A549 (cell line): ENCODE measurements at regions not wholly inside any gene's neighbourhood (a gene's known extent, or its start where the extent isn't known, plus 50 kb on each side); places are given as distances from the start of the nearest gene placed in this dataset.

Experiments used
- ATAC-seq, 2 experiments: fragments of 200-7000 bp in 1 of 2; fragments of >200 bp in 1 of 2; cut with Nextera tagmentation in 1 of 2; cut with Tn5 transposase in 1 of 2; 3 replicates each; pipeline versions ENCODE4 v1.8.0 to v1.9.1; 2018 to 2020; ENCODE audit warnings: mild to moderate bottlenecking in 1 of 2, moderate library complexity in 1 of 2
- CTCF ChIA-PET: fragments of 300-600 bp; sonication (Branson Sonifier 250); formaldehyde crosslinking; extraction: SDS; loops from one replicate; lab custom pipeline; 2021; ENCODE audit warnings: antibody characterized with exemption, inconsistent platforms; lab: Yijun Ruan, JAX
- POLR2A ChIA-PET: fragments of 350-600 bp; formaldehyde crosslinking; extraction: SDS; loops from one replicate; lab custom pipeline; 2021; ENCODE audit warnings: antibody characterized with exemption, inconsistent platforms; lab: Yijun Ruan, JAX
- DNase-seq, 2 experiments: peaks; one replicate each; pipeline versions ENCODE4 v3.0.0 to v3.0.0-alpha.2; 2011 to 2016; ENCODE audit warnings: low read depth in 1 of 2, low spot score in 1 of 2
- FAIRE-seq: peaks from 2 replicates; lab custom pipeline; 2011; peaks lifted over from hg19 to GRCh38; lab: Jason Lieb, UNC
- H3K27ac ChIP-seq, 2 experiments: fragments of >200 bp; sonication (Bioruptor Twin); formaldehyde crosslinking; 3 replicates each; pipeline ENCODE4 v1.5.1; 2016 to 2017
- H3K4me1 ChIP-seq: fragments of >200 bp; sonication (Bioruptor Twin); formaldehyde crosslinking; 3 replicates; pipeline ENCODE4 v1.6.1; 2016
- H3K4me2 ChIP-seq: fragments of >200 bp; sonication (Bioruptor Twin); formaldehyde crosslinking; 3 replicates; pipeline ENCODE4 v1.6.1; 2016
- H3K4me3 ChIP-seq: fragments of >200 bp; sonication (Bioruptor Twin); formaldehyde crosslinking; 3 replicates; pipeline ENCODE4 v1.5.1; 2016
- H3K9me3 ChIP-seq: fragments of >200 bp; sonication (Bioruptor Twin); formaldehyde crosslinking; 3 replicates; pipeline ENCODE4 v1.6.1; 2016
- BHLHE40 ChIP-seq: IDR thresholded peaks from 2 replicates; pipeline ENCODE4 v1.6.1; 2012; ENCODE audit warnings: low read depth, low read length, inconsistent platforms
- CBX2 ChIP-seq: fragments of 200-600 bp; sonication (generic); IDR thresholded peaks from 2 replicates; pipeline ENCODE4 v1.6.1; 2016; ENCODE audit warnings: low read depth, mild to moderate bottlenecking, borderline replicate concordance
- CEBPB ChIP-seq, 2 experiments: fragments of >200 bp in 1 of 2; sonication (Bioruptor Twin) in 1 of 2; formaldehyde crosslinking in 1 of 2; IDR thresholded peaks; 2 replicates each; pipeline ENCODE4 v1.6.1; 2012 to 2016
- CHD2 ChIP-seq: fragments of 150-350 bp; IDR thresholded peaks from 2 replicates; pipeline ENCODE4 v1.6.1; 2014; ENCODE audit warnings: low read length; ENCODE audit not compliant: partially characterized antibody
- CTCF ChIP-seq: fragments of >200 bp; sonication (Bioruptor Twin); formaldehyde crosslinking; IDR thresholded peaks from 3 replicates; pipeline ENCODE4 v1.5.1; 2016
- GATA3 ChIP-seq: IDR thresholded peaks from 2 replicates; pipeline ENCODE4 v1.6.1; 2012; ENCODE audit warnings: borderline replicate concordance
- HEYL ChIP-seq: fragments of 250-450 bp; sonication (Bioruptor Pico); IDR thresholded peaks from 2 replicates; pipeline ENCODE4 v1.8.0; 2021; ENCODE audit warnings: mild to moderate bottlenecking, moderate library complexity
- HOXA7 ChIP-seq: fragments of 250-450 bp; sonication (Bioruptor Pico); IDR thresholded peaks from 2 replicates; pipeline ENCODE4 v1.5.0; 2020; ENCODE audit warnings: mild to moderate bottlenecking, moderate library complexity
- HOXB5 ChIP-seq: fragments of 250-450 bp; sonication (Bioruptor Pico); IDR thresholded peaks from 2 replicates; pipeline ENCODE4 v1.5.0; 2020; ENCODE audit warnings: mild to moderate bottlenecking, moderate library complexity
- JUN ChIP-seq, 2 experiments: fragments of >200 bp; sonication (Bioruptor Twin); formaldehyde crosslinking; IDR thresholded peaks; 2 replicates in 1 of 2; 3 replicates in 1 of 2; pipeline ENCODE4 v1.6.1; 2016 to 2017
- MAX ChIP-seq: IDR thresholded peaks from 2 replicates; pipeline ENCODE4 v1.6.1; 2012
- MAZ ChIP-seq: fragments of 150-350 bp; IDR thresholded peaks from 2 replicates; pipeline ENCODE4 v1.6.1; 2014; ENCODE audit warnings: antibody characterized with exemption, low read depth, low read length, borderline replicate concordance
- NR3C1 ChIP-seq: fragments of >200 bp; sonication (Bioruptor Twin); formaldehyde crosslinking; IDR thresholded peaks from 3 replicates; pipeline ENCODE4 v1.6.1; 2017
- PHF8 ChIP-seq: fragments of 200-600 bp; sonication (generic); IDR thresholded peaks from 2 replicates; pipeline ENCODE4 v1.6.1; 2016; ENCODE audit warnings: low read depth, mild to moderate bottlenecking, antibody characterized with exemption, moderate library complexity, borderline replicate concordance
- POLR2A ChIP-seq: IDR thresholded peaks from 2 replicates; pipeline ENCODE4 v1.6.1; 2012; ENCODE audit warnings: mild to moderate bottlenecking, low read length
- RAD21 ChIP-seq, 2 experiments: fragments of >200 bp in 1 of 2; sonication (Bioruptor Twin) in 1 of 2; formaldehyde crosslinking in 1 of 2; IDR thresholded peaks in 1 of 2; conservative IDR thresholded peaks in 1 of 2; 2 replicates in 1 of 2; 3 replicates in 1 of 2; pipeline ENCODE4 v1.6.1; 2012 to 2018; ENCODE audit warnings: inconsistent platforms in 1 of 2
- RCOR1 ChIP-seq: fragments of 150-350 bp; IDR thresholded peaks from 2 replicates; pipeline ENCODE4 v1.6.1; 2014; ENCODE audit warnings: antibody characterized with exemption, low read length, low read depth
- SMC3 ChIP-seq: fragments of >200 bp; sonication (Bioruptor Twin); formaldehyde crosslinking; IDR thresholded peaks from 3 replicates; pipeline ENCODE4 v1.6.1; 2018; ENCODE audit warnings: inconsistent platforms
- SREBF2 ChIP-seq: fragments of 450-650 bp; IDR thresholded peaks from 2 replicates; pipeline ENCODE4 v1.6.1; 2014; ENCODE audit warnings: mild to moderate bottlenecking, moderate library complexity
- TP53 ChIP-seq: fragments of 250-450 bp; sonication (Bioruptor Pico); IDR thresholded peaks from 2 replicates; pipeline ENCODE4 v1.5.0; 2021; ENCODE audit warnings: mild to moderate bottlenecking, moderate library complexity
- USF2 ChIP-seq: fragments of 450-650 bp; IDR thresholded peaks from 2 replicates; pipeline ENCODE4 v1.6.1; 2014; ENCODE audit warnings: antibody characterized with exemption
- ZC3H11A ChIP-seq: fragments of 450-650 bp; IDR thresholded peaks from 2 replicates; pipeline ENCODE4 v1.6.1; 2014; ENCODE audit warnings: antibody characterized with exemption, mild to moderate bottlenecking
- ZFP36 ChIP-seq: fragments of 450-650 bp; IDR thresholded peaks from 2 replicates; pipeline ENCODE4 v1.6.1; 2014; ENCODE audit warnings: borderline replicate concordance; ENCODE audit not compliant: partially characterized antibody
- WGBS: methylation state at CpG from one replicate; pipeline ENCODE4 v1.1.6; 2017; ENCODE audit errors: missing lambda C conversion rate; 5-methylcytosine and 5-hydroxymethylcytosine counted together
- TF ChIP-seq, protein P1 (sequence below): fragments of 250-450 bp; sonication (Bioruptor Pico); IDR thresholded peaks from 2 replicates; pipeline ENCODE4 v1.5.0; 2020; ENCODE audit warnings: low read depth, mild to moderate bottlenecking, moderate library complexity
- TF ChIP-seq, protein P2 (sequence below): IDR thresholded peaks from 2 replicates; pipeline ENCODE4 v1.6.1; 2012
- TF ChIP-seq, protein P3 (sequence below): fragments of >200 bp; sonication (Bioruptor Twin); formaldehyde crosslinking; IDR thresholded peaks from 3 replicates; pipeline ENCODE4 v1.6.1; 2016

- TF ChIP-seq ZC3H11A = no peak
- TF ChIP-seq, protein P1, sequence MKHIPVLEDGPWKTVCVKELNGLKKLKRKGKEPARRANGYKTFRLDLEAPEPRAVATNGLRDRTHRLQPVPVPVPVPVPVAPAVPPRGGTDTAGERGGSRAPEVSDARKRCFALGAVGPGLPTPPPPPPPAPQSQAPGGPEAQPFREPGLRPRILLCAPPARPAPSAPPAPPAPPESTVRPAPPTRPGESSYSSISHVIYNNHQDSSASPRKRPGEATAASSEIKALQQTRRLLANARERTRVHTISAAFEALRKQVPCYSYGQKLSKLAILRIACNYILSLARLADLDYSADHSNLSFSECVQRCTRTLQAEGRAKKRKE (CRISPR knock-in tag) = no peak
- TF ChIP-seq RCOR1 = no peak
- no peak for TF ChIP-seq SREBF2
- no peak for TF ChIP-seq BHLHE40
Measured at GRCh38 chr2:128413014-128413717, 94.5 kb upstream of the HS6ST1 start (continued).

GRCh38 chr2:128413718-128414341 lies 95.2 kb upstream of the HS6ST1 start:
- TF ChIP-seq ZFP36 (no peak), RAD21 (conservative IDR thresholded peaks at IDR 0.05 in 1 of 2, IDR thresholded peaks at IDR 0.05 in 1 of 2) (no peak), USF2 (no peak), BHLHE40 (no peak), SMC3 (no peak), CBX2 (no peak), GATA3 (no peak), SREBF2 (no peak), HEYL (CRISPR knock-in tag) (no peak), JUN (IDR thresholded peaks at IDR 0.05) (no peak), CHD2 (no peak), MAX (no peak), PHF8 (no peak), NR3C1 (no peak), CEBPB (IDR thresholded peaks at IDR 0.05) (no peak), CTCF (no peak)
- TF ChIP-seq, protein P1 (CRISPR knock-in tag) = no peak
- 16% methylated on average over 5 of the region's 5 CpGs for WGBS
- FAIRE-seq (no peak), DNase-seq (no peak), ATAC-seq (no peak)
- Histone ChIP-seq H3K9me3 (no peaks in the 10 kb centered on the region), H3K27ac (no peak overlapping the region), H3K4me2 (no peak overlapping the region), H3K4me3 (no peak overlapping the region), H3K4me1 (no peaks in the 10 kb centered on the region)
- ChIA-PET POLR2A (no interaction called here), CTCF (no interaction called here)

DNA sequence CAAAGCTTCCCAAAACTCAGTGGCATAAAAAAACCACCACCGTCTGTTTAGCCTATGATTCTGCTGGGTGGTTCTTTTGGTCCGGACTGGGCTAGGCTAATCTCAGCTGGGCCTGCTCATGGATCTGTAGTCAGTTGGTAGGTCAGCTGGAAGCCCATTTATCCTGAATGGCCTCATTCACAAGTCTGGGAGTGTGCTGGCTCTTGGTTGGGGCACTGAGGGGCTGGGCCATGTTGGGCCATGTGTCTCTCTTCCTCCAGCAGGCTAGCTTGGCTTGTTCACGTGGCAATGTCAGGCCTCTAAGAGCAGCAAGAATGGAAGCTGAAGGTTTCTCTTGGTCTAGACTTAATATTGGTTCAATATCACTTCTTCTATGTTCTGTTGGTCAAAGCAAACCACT lies 95.7 kb upstream of the HS6ST1 start:
- ATAC-seq (no peak), DNase-seq (no peak), FAIRE-seq (no peak)
- POLR2A ChIA-PET = no interaction called here
- 73% methylated on average over 3 of the region's 3 CpGs for WGBS
- H3K27ac ChIP-seq = no peak overlapping the region
- no peaks in the 10 kb centered on the region for H3K4me1 ChIP-seq
- CTCF ChIA-PET = no interaction called here
- H3K9me3 ChIP-seq = no peaks in the 10 kb centered on the region
- no peak overlapping the region for H3K4me3 ChIP-seq
- H3K4me2 ChIP-seq = no peak overlapping the region
- no peak for TF ChIP-seq NR3C1
- TF ChIP-seq BHLHE40 = no peak
- no peak for TF ChIP-seq MAZ
- no peak for TF ChIP-seq TP53
- no peak for TF ChIP-seq ZC3H11A
- TF ChIP-seq GATA3 = no peak
- TF ChIP-seq USF2 = no peak
- no peak for TF ChIP-seq HOXA7 (CRISPR knock-in tag)
- TF ChIP-seq, protein P2, sequence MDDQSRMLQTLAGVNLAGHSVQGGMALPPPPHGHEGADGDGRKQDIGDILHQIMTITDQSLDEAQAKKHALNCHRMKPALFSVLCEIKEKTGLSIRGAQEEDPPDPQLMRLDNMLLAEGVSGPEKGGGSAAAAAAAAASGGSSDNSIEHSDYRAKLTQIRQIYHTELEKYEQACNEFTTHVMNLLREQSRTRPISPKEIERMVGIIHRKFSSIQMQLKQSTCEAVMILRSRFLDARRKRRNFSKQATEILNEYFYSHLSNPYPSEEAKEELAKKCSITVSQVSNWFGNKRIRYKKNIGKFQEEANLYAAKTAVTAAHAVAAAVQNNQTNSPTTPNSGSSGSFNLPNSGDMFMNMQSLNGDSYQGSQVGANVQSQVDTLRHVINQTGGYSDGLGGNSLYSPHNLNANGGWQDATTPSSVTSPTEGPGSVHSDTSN = no peak
- TF ChIP-seq HOXB5 (CRISPR knock-in tag) = no peak
- TF ChIP-seq SMC3 = no peak
- no peak for TF ChIP-seq POLR2A
- TF ChIP-seq CHD2 = no peak
- TF ChIP-seq, protein P3, sequence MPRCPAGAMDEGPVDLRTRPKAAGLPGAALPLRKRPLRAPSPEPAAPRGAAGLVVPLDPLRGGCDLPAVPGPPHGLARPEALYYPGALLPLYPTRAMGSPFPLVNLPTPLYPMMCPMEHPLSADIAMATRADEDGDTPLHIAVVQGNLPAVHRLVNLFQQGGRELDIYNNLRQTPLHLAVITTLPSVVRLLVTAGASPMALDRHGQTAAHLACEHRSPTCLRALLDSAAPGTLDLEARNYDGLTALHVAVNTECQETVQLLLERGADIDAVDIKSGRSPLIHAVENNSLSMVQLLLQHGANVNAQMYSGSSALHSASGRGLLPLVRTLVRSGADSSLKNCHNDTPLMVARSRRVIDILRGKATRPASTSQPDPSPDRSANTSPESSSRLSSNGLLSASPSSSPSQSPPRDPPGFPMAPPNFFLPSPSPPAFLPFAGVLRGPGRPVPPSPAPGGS = no peak
